Vagina (tissue), 2 donors: ENCODE measurements at regions not wholly inside any gene's neighbourhood (a gene's known extent, or its start where the extent isn't known, plus 50 kb on each side); places are given as distances from the start of the nearest gene placed in this dataset.

ENCODE experiments used
- CTCF ChIP-seq, 3 experiments: fragments of 450-650 bp in 2 of 3; fragments of 200-600 bp in 1 of 3; sonication (generic) in 1 of 3; IDR thresholded peaks; one replicate each; pipeline ENCODE4 v1.5.1; 2017 to 2019; ENCODE audit warnings: antibody characterized with exemption in 3 of 3, mild to moderate bottlenecking in 2 of 3, moderate library complexity in 2 of 3
- POLR2A ChIP-seq, 2 donors: fragments of 450-650 bp; IDR thresholded peaks; one replicate each; pipeline ENCODE4 v1.6.1; 2017; ENCODE audit warnings: antibody characterized with exemption in 2 of 2, mild to moderate bottlenecking in 2 of 2, moderate library complexity in 2 of 2
- POLR2AphosphoS5 ChIP-seq, 2 donors: sonication (generic); formaldehyde crosslinking; IDR thresholded peaks; one replicate each; pipeline ENCODE4 v1.9.0; 2017; ENCODE audit warnings: antibody characterized with exemption in 2 of 2, mild to moderate bottlenecking in 2 of 2, low read depth in 1 of 2; ENCODE audit not compliant: insufficient read depth in 1 of 2

- TF ChIP-seq POLR2A (IDR thresholded peaks at IDR 0.05) (no peak), CTCF (IDR thresholded peaks at IDR 0.05) (no peak), POLR2AphosphoS5 (IDR thresholded peaks at IDR 0.05; ENCODE audit: insufficient read depth in 1 of 2, low read depth in 1 of 2) (no peak)
Observed at GRCh38 chrX:122880952-122881351, 303.1 kb upstream of the GRIA3 start.
